Panc1 (cell line): ENCODE measurements at regions not wholly inside any gene's neighbourhood (a gene's known extent, or its start where the extent isn't known, plus 50 kb on each side); places are given as distances from the start of the nearest gene placed in this dataset.

Experiments
- SIN3A ChIP-seq: IDR thresholded peaks from 2 replicates; pipeline ENCODE4 v1.6.1; 2012; ENCODE audit warnings: low read depth, mild to moderate bottlenecking, low read length, moderate library complexity, borderline replicate concordance; ENCODE audit not compliant: insufficient read depth
- TF ChIP-seq, protein P1 (sequence below): fragments of 450-650 bp; IDR thresholded peaks from 2 replicates; pipeline ENCODE4 v1.5.1; 2017; ENCODE audit warnings: mild to moderate bottlenecking

DNA sequence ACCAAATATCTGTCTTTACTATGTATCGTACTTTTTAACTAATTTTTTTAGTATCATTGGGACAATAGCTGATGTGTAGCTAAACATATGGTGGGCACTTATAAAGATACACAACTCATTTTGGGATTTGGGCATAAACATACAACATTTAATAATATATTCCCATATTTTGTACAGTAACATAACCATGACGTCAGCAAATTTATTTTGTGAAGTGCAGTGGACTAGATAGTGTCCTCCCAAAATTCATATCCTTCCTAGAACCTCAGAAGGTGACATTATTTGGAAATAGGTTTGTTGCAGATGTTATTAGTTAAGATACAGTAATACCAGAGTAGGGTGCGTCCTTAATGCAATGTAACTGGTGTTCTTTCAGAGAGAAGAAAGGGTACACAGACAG, 356.7 kb downstream of the CDH7 start:
- TF ChIP-seq, protein P1, sequence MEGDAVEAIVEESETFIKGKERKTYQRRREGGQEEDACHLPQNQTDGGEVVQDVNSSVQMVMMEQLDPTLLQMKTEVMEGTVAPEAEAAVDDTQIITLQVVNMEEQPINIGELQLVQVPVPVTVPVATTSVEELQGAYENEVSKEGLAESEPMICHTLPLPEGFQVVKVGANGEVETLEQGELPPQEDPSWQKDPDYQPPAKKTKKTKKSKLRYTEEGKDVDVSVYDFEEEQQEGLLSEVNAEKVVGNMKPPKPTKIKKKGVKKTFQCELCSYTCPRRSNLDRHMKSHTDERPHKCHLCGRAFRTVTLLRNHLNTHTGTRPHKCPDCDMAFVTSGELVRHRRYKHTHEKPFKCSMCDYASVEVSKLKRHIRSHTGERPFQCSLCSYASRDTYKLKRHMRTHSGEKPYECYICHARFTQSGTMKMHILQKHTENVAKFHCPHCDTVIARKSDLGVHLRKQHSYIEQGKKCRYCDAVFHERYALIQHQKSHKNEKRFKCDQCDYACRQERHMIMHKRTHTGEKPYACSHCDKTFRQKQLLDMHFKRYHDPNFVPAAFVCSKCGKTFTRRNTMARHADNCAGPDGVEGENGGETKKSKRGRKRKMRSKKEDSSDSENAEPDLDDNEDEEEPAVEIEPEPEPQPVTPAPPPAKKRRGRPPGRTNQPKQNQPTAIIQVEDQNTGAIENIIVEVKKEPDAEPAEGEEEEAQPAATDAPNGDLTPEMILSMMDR = no peak
- no peak for TF ChIP-seq SIN3A
